HCT116 (cell line): ENCODE measurements at regions not wholly inside any gene's neighbourhood (a gene's known extent, or its start where the extent isn't known, plus 50 kb on each side); places are given as distances from the start of the nearest gene placed in this dataset.

Source experiments
- ATAC-seq: fragments of 200-7000 bp; cut with Tn5 transposase; 2 replicates; pipeline ENCODE4 v1.9.1; 2020; ENCODE audit warnings: mild to moderate bottlenecking, moderate library complexity
- BruUV-seq: library from RNA; stranded (reverse); fragments of 400-500 nt; replicated peaks from 2 replicates; lab custom pipeline; 2021; lab: Mats Ljungman, UMichigan
- CTCF ChIA-PET: fragments of 300-600 bp; sonication (Branson Sonifier 250); formaldehyde crosslinking; loops from one replicate; lab custom pipeline; 2021; ENCODE audit warnings: antibody characterized with exemption; lab: Charles Lee
- POLR2A ChIA-PET: fragments of 300-600, 350-600 bp; sonication (Branson Sonifier 250); formaldehyde crosslinking; loops from one replicate; lab custom pipeline; 2021; ENCODE audit warnings: antibody characterized with exemption; lab: Charles Lee
- RAD21 ChIA-PET, 2 experiments: fragments of 300-600 bp; sonication (Branson Sonifier 250); formaldehyde crosslinking; loops; one replicate each; lab custom pipeline; 2023; ENCODE audit warnings: low total read pairs in 2 of 2; ENCODE audit not compliant: uncharacterized antibody in 2 of 2, unreplicated experiment in 2 of 2, low non-redundant PET in 1 of 2; lab: Charles Lee
- DNase-seq: peaks from one replicate; pipeline ENCODE4 v3.0.0-alpha.2; 2010; ENCODE audit warnings: low read depth, low spot score
- H2AFZ ChIP-seq: fragments of 200-600 bp; shearing (Covaris generic), sonication (generic); 2 replicates; pipeline ENCODE4 v1.6.1; 2017; ENCODE audit warnings: low read depth, mixed run types, mixed read lengths, antibody characterized with exemption, low read length; ENCODE audit not compliant: poor library complexity, severe bottlenecking
- H3K27ac ChIP-seq: 2 replicates; pipeline ENCODE4 v1.5.1; 2012; ENCODE audit warnings: low read depth, low read length
- H3K27me3 ChIP-seq: fragments of 200-600 bp; sonication (generic); 2 replicates; pipeline ENCODE4 v1.6.1; 2016; ENCODE audit warnings: mixed run types, low read length, mixed read lengths; ENCODE audit not compliant: insufficient read depth
- H3K36me3 ChIP-seq, 2 experiments: fragments of 200-500 bp in 1 of 2; fragments of 200-600 bp in 1 of 2; sonication (Bioruptor generic) in 1 of 2; sonication (generic) in 1 of 2; 2 replicates each; pipeline versions ENCODE4 v1.5.1 to v1.6.1; 2014 to 2016; ENCODE audit warnings: low read length in 2 of 2, inconsistent platforms in 1 of 2, mixed read lengths in 1 of 2, mixed run types in 1 of 2; ENCODE audit not compliant: insufficient read depth in 2 of 2, control insufficient read depth in 1 of 2
- H3K4me1 ChIP-seq, 2 experiments: fragments of 200-600 bp in 1 of 2; sonication (generic) in 1 of 2; 2 replicates each; pipeline versions ENCODE4 v1.5.1 to v1.6.1; 2012 to 2017; ENCODE audit warnings: low read length in 2 of 2, inconsistent platforms in 1 of 2, mild to moderate bottlenecking in 1 of 2, mixed read lengths in 1 of 2, mixed run types in 1 of 2, moderate library complexity in 1 of 2; ENCODE audit not compliant: insufficient read depth in 2 of 2, control insufficient read depth in 1 of 2
- H3K4me2 ChIP-seq: fragments of 200-600 bp; sonication (generic); 2 replicates; pipeline ENCODE4 v1.6.1; 2017; ENCODE audit warnings: mixed run types, low read length, mixed read lengths
- H3K4me3 ChIP-seq, 2 experiments: fragments of 200-600 bp in 1 of 2; sonication (generic) in 1 of 2; replicated peaks in 1 of 2; 2 replicates each; pipeline ENCODE4 v1.5.1; 2011 to 2016; ENCODE audit warnings: low read length in 2 of 2, control low read depth in 1 of 2, low read depth in 1 of 2, mild to moderate bottlenecking in 1 of 2, mixed read lengths in 1 of 2, mixed run types in 1 of 2
- H3K79me2 ChIP-seq: fragments of 200-600 bp; sonication (generic); 2 replicates; pipeline ENCODE4 v1.6.1; 2017; ENCODE audit warnings: mild to moderate bottlenecking, mixed run types, low read length, moderate library complexity, mixed read lengths; ENCODE audit not compliant: insufficient read depth
- H3K9ac ChIP-seq: fragments of 200-600 bp; sonication (generic); 2 replicates; pipeline ENCODE4 v1.6.1; 2016; ENCODE audit warnings: low read length, mixed read lengths
- H3K9me2 ChIP-seq: fragments of 200-600 bp; sonication (generic), shearing (Covaris generic); 2 replicates; pipeline ENCODE4 v1.6.1; 2017; ENCODE audit warnings: mixed run types, mild to moderate bottlenecking, moderate library complexity; ENCODE audit not compliant: insufficient read depth
- H3K9me3 ChIP-seq, 2 experiments: fragments of 200-500 bp in 1 of 2; fragments of 200-600 bp in 1 of 2; sonication (Bioruptor generic) in 1 of 2; sonication (generic) in 1 of 2; 2 replicates each; pipeline ENCODE4 v1.6.1; 2014 to 2017; ENCODE audit warnings: low read length in 2 of 2, mixed read lengths in 2 of 2, inconsistent platforms in 1 of 2, low read depth in 1 of 2, mild to moderate bottlenecking in 1 of 2, mixed run types in 1 of 2, moderate library complexity in 1 of 2; ENCODE audit not compliant: control insufficient read depth in 1 of 2, insufficient read depth in 1 of 2
- H4K20me1 ChIP-seq: fragments of 200-600 bp; sonication (generic), shearing (Covaris generic); 2 replicates; pipeline ENCODE4 v1.6.1; 2017; ENCODE audit warnings: mixed run types, mild to moderate bottlenecking, moderate library complexity; ENCODE audit not compliant: insufficient read depth
- CTCF ChIP-seq, 3 experiments: fragments of 200-600 bp in 1 of 3; sonication (generic) in 1 of 3; IDR thresholded peaks in 2 of 3; conservative IDR thresholded peaks in 1 of 3; 2 replicates each; pipeline ENCODE4 v1.5.1; 2012 to 2017; ENCODE audit warnings: low read depth in 2 of 3, low read length in 2 of 3, antibody characterized with exemption in 1 of 3, borderline replicate concordance in 1 of 3, control low read depth in 1 of 3, mild to moderate bottlenecking in 1 of 3, mixed read lengths in 1 of 3, mixed run types in 1 of 3, moderate library complexity in 1 of 3; ENCODE audit not compliant: insufficient read depth in 1 of 3
- ELF1 ChIP-seq: IDR thresholded peaks from 2 replicates; pipeline ENCODE4 v1.6.1; 2012; ENCODE audit warnings: low read depth, borderline replicate concordance
- FOSL1 ChIP-seq: IDR thresholded peaks from 2 replicates; pipeline ENCODE4 v1.6.1; 2012; ENCODE audit warnings: low read depth
- MAX ChIP-seq: IDR thresholded peaks from 2 replicates; pipeline ENCODE4 v1.6.1; 2012
- POLR2AphosphoS5 ChIP-seq: IDR thresholded peaks from 2 replicates; pipeline ENCODE4 v1.6.1; 2011; ENCODE audit warnings: mild to moderate bottlenecking, low read depth, low read length, moderate library complexity
- SIN3A ChIP-seq: IDR thresholded peaks from 2 replicates; pipeline ENCODE4 v1.6.1; 2012; ENCODE audit warnings: low read depth
- SP1 ChIP-seq: IDR thresholded peaks from 2 replicates; pipeline ENCODE4 v1.6.1; 2012; ENCODE audit warnings: low read depth
- YY1 ChIP-seq: IDR thresholded peaks from 2 replicates; pipeline ENCODE4 v1.6.1; 2011; ENCODE audit warnings: low read length, low read depth, moderate library complexity, mild to moderate bottlenecking; ENCODE audit not compliant: insufficient replicate concordance; ENCODE audit errors: extremely low read depth
- ZNF274 ChIP-seq: fragments of 200-500 bp; sonication (Bioruptor generic); IDR thresholded peaks from 2 replicates; pipeline ENCODE4 v1.6.1; 2014; ENCODE audit warnings: mild to moderate bottlenecking, low read depth, low read length, inconsistent platforms
- intact Hi-C: fragments of 100-400 bp; cut with micrococcal nuclease; formaldehyde crosslinking; loops from 2 replicates; pipeline ENCODE4 v1.10.0; 2022

- H3K9me3 ChIP-seq, result no peaks in the 10 kb centered on the region
Measured at GRCh38 chr7:50146692-50147091, 53.6 kb upstream of the ZPBP start.

More at GRCh38 chr7:50146692-50147091, 53.6 kb upstream of the ZPBP start:
- no peak for ATAC-seq
- TF ChIP-seq ZNF274, result no peak
- TF ChIP-seq SP1, result no peak
- TF ChIP-seq YY1, result no peak
- TF ChIP-seq POLR2AphosphoS5, result no peak
- TF ChIP-seq SIN3A, result no peak
- TF ChIP-seq CTCF (IDR thresholded peaks at IDR 0.05 in 2 of 3, conservative IDR thresholded peaks at IDR 0.05 in 1 of 3; ENCODE audit: borderline replicate concordance in 1 of 3, insufficient read depth in 1 of 3, low read depth in 2 of 3, low read length in 2 of 3), result no peak
- no peak for TF ChIP-seq ELF1
- no peak for TF ChIP-seq MAX
- TF ChIP-seq FOSL1, result no peak
- H3K9me2 ChIP-seq, result no peaks in the 10 kb centered on the region
- DNase-seq, result no peak
- no peak overlapping the region for H3K27ac ChIP-seq
- BruUV-seq, result no TSS peak
- H3K27me3 ChIP-seq, result no peaks in the 10 kb centered on the region
- ChIA-PET POLR2A (no interaction called here), RAD21 (no interaction called here), CTCF (no interaction called here)
- no peak overlapping the region for H3K4me3 ChIP-seq
- H4K20me1 ChIP-seq, result no peaks in the 10 kb centered on the region
- no peaks in the 10 kb centered on the region for H3K4me1 ChIP-seq
- no peaks in the 10 kb centered on the region for H3K79me2 ChIP-seq
- intact Hi-C loops, result no loop called here
- H3K36me3 ChIP-seq, result no peaks in the 10 kb centered on the region
- no peak overlapping the region for H3K9ac ChIP-seq
- no peak overlapping the region for H3K4me2 ChIP-seq
- no peak overlapping the region for H2AFZ ChIP-seq
